Activated CD4-positive, alpha-beta T cell treated with anti-CD3 and anti-CD28 coated beads, Interleukin-10, Interleukin-2, amounts not matched to agents 100 ng/mL and 50 ng/mL, durations not matched to agents 16 hours and 8 hours (primary cell): ENCODE measurements at regions not wholly inside any gene's neighbourhood (a gene's known extent, or its start where the extent isn't known, plus 50 kb on each side); places are given as distances from the start of the nearest gene placed in this dataset.

Experiments used
- DNase-seq: peaks from one replicate; pipeline ENCODE4 v3.0.0-alpha.2; 2020

GRCh38 chr9:26477963-26478362, 414.6 kb downstream of the CAAP1 start:
- DNase-seq, result no peak

DNA sequence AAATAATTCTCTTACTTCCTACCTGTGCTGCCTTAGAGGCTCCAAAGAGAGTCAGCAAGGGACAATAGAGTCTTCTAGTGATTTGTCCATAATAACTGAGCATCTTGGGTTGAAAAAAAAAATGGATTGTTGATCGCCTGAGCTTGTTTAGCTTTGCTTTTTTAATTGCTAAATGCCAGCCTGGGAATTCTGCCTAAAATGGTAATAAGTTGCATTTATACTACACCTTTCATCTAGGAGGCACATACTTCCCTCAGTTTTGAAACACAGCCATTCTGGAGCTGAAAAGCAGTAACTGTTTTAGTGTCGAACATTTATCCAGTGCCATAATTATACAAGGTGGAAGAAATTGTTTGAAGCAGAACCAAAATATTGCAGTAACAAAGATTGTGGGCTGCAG, 421.3 kb downstream of the CAAP1 start:
- DNase-seq, result no peak

DNA sequence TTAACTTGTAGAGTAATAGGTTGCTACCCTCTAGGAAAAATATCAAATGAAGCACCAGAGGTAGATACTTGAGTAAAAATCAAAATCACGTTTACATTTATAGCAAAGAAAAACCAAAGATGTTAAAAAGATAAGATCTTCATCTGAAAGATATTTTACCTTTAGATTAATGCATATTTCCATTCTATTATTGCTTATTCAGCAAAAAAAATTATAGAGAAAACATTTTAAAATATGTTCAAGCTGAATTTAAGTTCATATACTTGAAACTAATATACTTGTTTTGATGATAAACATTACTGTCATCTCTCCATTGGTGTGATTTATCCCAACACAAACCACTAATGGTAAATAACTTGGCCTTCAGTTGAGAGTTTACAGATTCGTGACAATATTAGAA, 422.3 kb downstream of the CAAP1 start:
- no peak for DNase-seq

DNA sequence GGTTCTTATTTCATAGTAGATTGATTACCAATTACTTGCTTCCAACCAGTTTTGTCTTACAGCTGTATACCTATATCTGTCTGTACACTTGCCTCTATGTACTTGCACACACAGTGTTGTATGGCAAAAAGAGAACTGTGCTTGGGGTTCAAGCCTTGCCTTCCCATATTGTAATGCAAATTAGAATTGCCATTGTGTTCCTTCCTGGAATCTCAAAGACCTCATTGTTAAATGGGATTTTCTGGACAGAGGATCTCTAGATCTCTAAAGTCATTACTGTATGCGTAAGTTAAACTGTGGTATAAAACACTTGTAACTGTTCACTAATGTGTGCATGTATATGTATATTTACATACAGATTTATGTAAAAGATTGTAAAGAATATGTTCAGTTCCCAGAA, 428.8 kb downstream of the CAAP1 start:
- no peak for DNase-seq

GRCh38 chr9:26462751-26463150, 429.9 kb downstream of the CAAP1 start:
- DNase-seq, result no peak

- DNase-seq, result no peak
These were observed 430.4 kb downstream of the CAAP1 start for GRCh38 chr9:26462213-26462612.

- no peak for DNase-seq
These were observed 432.0 kb downstream of the CAAP1 start for GRCh38 chr9:26460624-26461023.

- DNase-seq, result no peak
These were observed 432.6 kb downstream of the CAAP1 start for GRCh38 chr9:26459959-26460358.

DNA sequence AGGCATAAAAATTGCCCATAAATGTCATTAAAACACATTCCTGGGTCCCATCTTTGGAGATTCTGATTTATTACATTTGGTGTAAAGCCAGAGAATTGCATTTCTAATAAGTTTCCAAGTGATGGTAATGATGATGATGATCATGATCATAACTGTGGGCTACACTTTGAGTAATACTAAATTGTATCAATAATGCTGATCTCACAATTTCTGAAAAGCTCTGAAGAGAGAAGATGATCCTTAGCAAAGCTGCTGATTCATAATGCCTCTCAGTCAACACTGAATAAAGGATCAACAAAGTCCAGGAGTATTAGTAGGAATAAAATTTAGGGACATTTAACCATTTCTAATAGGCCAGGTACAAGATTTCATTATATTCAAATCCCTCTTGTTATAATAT, 434.5 kb downstream of the CAAP1 start:
- no peak for DNase-seq

GRCh38 chr9:26457151-26457550, 435.5 kb downstream of the CAAP1 start:
- no peak for DNase-seq

GRCh38 chr9:26439061-26439624, 453.5 kb downstream of the CAAP1 start:
- DNase-seq, result no peak

DNA sequence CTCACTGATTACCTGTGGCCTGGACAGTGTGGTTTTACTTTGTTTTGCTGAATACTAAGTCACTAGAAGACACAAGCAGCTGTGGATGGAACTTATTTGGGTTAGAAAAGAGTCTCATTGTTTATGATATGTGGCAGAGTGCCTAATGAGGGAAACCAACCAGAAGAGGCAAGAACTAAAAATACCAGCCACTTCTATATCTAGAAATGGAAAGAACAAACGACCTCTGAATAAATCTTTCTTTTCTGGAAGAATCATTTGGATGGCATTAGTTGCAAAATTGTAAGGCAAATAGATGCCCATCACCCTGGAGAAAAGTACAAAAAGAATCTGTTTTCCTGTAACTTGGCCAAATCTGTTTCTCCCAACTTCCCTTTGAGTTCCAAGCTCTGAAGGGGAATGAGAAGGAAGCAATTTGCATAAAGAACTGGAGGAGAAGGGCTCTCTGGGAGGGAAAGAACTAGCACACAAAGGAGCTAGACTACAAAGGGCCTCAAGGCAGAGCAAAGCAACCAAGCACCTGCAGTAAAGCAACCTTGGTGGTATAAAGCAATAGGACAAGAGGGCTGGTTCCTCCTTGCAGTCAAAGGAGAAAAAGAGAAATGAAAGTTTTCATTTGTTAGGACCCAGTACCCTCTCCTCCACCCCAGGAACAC, 455.4 kb downstream of the CAAP1 start:
- no peak for DNase-seq

DNA sequence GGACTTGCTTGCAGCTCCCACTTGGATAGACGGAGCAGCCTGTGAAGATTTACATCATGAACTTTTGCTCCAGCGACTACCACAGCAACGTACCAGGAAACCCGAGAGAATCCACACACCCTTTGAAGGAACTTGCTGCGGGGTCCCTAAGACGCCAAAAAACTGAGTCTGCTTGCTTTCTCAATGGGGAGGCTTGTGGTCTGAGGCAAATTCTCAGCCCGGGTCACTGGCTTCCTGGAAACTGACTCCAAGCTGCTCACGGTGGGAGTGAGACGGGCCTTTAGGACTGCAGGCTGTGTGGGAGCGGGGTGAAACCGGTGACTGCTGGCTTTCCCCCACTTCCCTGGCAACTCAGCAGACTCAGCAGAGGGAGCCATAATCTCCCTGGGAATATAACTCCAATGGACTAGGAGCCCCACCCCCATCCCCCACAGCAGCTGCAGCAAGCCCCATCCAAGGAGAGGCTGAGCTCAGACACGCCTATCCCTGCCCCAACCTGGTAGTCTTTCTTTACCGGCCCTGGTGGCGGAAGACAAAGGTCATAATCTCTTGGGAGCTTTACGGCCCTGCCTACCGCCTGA, 466.0 kb downstream of the CAAP1 start:
- DNase-seq, result no peak

GRCh38 chr9:26418480-26418879, 474.1 kb downstream of the CAAP1 start:
- no peak for DNase-seq

DNA sequence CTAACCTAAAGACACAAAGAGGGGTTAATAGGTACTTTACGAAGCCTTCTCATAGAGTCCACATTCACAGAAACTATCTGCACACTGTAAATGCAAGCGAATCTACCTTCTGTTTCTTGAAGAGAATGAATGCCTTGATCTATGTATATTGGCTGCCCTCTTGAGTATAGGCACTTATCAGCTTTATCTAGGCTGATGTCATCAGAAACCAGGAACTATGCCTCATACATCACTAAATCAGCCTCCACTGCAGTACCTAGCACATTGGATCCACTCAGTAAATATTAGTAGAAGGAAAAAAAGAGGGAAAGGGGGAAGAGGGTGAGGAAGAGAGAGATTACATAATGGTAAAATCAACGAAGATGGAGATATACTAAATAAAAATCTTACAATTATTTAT, 477.1 kb downstream of the CAAP1 start:
- DNase-seq, result no peak

- no peak for DNase-seq
These were observed 479.0 kb downstream of the CAAP1 start for GRCh38 chr9:26413611-26414010.

- no peak for DNase-seq
These were observed 480.2 kb downstream of the CAAP1 start for GRCh38 chr9:26412446-26412845.

DNA sequence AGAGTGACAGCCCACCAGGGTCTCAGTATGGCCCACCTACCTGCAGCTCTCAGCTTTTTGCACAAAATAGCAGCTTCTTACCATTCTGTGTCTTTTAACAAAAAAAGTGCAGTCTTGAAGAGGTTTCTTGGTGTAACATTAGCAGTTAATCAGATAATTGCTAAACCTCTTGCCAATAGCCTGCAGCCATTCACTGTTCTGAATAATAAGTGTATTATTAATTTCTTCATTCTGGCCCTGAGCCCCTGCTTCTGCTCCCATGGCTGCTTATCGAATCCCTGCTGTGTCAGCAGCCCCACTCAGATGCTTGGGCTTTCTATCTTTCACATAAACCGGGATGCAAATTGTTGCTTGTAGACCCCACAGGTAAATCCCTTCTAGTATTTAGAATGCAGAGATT, 485.9 kb downstream of the CAAP1 start:
- no peak for DNase-seq

GRCh38 chr9:26399556-26399955, 493.0 kb downstream of the CAAP1 start:
- DNase-seq, result no peak

GRCh38 chr9:26394025-26394424, 498.6 kb downstream of the CAAP1 start:
- DNase-seq, result no peak

- DNase-seq, result no peak
These were observed 500.0 kb downstream of the CAAP1 start for GRCh38 chr9:26392639-26393038.

GRCh38 chr9:26391036-26391435, 501.6 kb downstream of the CAAP1 start:
- no peak for DNase-seq

GRCh38 chr9:26375448-26375847, 517.2 kb downstream of the CAAP1 start:
- DNase-seq, result no peak

- no peak for DNase-seq
These were observed 519.0 kb downstream of the CAAP1 start for GRCh38 chr9:26373616-26374015.

- no peak for DNase-seq
These were observed 521.4 kb downstream of the CAAP1 start for GRCh38 chr9:26371236-26371635.
